CD4-positive, alpha-beta T cell treated with Interleukin-2 at 100 ng/mL for 4 hours (primary cell): ENCODE measurements at regions not wholly inside any gene's neighbourhood (a gene's known extent, or its start where the extent isn't known, plus 50 kb on each side); places are given as distances from the start of the nearest gene placed in this dataset.

ENCODE experiments used
- DNase-seq: peaks from one replicate; pipeline ENCODE4 v3.0.0-alpha.2; 2020; ENCODE audit warnings: low spot score

DNA sequence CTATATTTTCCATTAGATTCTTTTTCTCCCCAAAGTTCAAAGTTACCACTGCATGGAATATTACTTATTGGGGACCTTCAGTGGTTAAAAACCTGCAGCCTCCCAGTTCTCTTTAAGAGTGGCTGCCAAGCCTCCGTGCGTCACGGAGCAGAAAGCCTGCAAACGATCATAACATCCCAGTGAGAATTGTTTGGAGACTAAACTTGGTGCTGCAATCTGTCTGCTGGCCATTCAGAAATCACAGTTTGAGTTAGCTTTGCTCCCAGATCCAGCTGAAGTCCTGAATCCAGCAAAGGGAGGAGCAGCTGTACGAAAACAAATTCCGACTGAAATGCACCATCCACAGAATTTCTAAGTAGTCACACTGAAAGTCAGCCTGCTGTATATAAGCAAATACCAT, 213.5 kb upstream of the PDE10A start:
- DNase-seq = no peak

DNA sequence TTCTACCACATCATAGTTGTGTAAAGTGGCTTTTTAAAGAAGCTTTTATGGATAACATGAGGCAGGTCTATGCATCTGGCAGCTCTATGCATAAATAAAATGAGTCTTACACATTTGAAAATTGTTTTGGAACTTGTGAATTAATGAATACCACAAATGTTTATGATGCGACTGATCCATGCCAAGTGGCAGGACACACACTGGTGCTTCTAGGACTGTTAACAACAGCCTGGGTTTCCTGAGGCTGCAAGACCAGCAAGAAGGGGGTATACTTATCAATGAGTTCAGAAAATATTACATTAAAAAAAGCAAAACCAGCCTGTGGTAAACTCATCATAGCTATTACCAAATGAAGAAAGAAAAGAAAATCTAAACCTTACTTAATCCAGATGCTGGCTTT, 212.9 kb upstream of the PDE10A start:
- no peak for DNase-seq

DNA sequence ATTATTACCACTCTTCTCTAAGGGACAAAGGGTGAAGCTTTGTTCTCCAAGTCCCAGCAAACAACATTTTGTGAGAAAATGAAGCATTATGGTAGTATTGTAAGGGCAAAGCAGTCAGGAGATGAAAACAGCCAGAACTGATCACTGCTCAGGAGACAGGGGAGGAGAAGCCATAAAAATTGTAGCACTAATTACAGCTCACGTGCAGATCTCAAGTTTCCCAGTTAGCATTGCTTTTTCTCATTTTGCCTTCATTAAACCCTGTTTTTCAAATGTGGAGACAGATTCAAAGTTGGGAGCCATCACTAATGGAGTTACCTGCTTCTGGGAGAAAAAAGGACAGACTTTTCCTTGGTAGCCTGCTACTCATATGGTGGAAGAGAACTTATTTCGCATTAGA, 210.9 kb upstream of the PDE10A start:
- no peak for DNase-seq

DNA sequence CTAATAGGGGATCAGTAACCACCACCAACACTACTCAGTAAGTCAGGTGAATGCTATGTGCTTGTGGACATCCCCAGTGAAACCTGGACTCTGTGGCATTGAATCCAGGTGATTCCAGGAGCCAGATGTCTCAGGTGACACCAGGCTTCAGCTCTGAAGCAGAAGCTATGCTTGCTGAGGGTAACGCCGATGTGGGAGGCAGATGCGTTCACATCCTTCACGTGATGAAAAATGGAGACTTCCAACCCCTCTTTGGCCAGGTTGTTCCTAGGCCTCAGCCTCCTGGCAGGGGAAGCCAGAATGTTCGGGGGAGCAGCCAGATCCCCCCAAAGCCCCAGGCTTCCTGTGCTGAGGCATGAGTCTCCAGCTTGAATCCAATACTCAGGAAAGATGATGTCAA, 209.8 kb upstream of the PDE10A start:
- no peak for DNase-seq

DNA sequence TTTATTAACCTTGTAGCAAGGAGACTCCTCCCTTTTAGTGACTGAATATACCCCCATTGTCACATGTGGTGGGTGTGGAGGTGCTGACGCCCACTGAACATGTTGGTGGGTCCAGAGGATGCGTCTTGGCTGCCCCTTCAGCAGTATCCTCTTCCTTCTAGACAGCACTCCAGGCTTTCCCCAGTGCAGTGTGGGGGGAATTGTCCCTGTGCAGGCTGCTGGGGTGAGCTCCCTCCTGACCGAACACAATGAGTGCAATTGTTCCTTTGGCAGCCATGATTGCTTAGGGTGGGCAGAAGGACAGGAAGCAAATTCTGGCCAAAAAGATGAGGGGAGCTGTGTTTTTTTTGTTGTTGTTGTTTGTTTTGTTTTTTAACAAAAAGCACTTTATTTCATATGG, 209.3 kb upstream of the PDE10A start:
- no peak for DNase-seq

DNA sequence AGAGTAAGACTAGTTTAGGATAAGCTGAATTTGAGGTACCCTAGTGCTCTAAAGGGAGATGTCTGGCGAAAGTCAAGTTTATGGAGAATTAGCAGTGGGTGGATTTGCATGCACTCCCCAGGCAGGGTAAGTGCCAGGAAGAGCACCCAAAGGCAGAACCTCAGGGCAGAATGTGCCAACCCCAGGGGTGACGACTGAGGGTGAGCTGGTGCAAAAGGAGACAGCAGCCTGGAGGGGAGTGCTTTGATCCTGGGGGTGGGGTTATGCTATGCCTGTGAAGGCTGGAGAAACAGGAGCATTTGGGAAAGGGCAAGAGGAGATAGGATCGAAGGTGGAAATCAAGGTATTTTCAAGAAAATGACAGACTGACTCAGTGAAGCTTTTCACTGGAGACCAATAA, 208.5 kb upstream of the PDE10A start:
- no peak for DNase-seq

DNA sequence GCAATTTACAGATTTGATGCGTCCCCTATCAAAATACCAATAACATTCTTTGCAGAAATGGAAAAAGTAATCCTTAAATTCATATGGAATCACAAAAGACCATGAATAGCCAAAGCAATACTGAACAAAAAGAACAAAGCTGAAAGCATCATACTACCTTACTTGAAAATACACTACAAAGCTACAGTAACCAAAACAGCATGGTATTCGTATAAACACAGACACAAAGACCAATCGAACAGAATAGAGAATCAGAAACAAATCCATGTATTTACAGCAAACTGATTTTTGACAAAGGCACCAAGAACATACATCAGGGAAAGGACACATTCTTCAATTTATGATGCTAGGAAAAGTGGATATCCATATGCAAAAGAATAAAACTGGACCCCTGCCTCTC, 206.5 kb upstream of the PDE10A start:
- no peak for DNase-seq

DNA sequence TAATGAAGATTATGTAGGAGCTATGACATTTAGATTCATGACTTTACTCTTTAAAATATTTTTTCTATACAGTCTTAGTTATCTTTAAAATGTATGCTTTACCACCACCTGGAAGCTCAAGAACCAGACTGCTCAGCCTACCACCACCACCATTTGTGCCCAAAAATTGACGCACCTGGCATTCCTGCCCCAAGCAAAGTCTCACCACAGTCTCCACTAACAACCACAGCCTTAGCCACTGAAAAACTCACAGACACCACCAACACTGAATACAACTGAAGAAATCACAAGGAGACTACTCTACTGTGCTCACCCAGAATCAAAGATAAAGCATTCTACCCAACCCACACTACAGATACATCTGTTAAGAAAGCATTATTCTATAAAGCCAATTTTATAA, 201.9 kb upstream of the PDE10A start:
- no peak for DNase-seq

DNA sequence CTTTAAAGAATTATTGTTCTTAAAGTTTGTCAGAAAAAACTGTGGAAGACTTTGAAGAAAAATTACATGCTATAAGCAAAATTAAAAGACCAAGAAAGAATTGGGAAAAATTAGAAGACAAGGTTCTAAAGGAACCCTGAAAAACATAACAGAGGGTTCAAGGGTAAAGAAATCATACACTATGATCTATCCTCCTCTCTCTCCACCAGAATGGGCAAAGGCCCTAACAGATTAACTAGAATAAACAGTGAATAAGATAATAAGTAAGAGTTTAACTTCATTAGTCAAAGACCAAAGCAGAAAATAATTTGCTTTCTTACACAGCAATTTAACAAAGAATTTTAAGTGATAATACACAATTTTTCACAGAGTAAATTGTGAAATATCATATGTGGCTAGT, 201.2 kb upstream of the PDE10A start:
- DNase-seq = no peak

DNA sequence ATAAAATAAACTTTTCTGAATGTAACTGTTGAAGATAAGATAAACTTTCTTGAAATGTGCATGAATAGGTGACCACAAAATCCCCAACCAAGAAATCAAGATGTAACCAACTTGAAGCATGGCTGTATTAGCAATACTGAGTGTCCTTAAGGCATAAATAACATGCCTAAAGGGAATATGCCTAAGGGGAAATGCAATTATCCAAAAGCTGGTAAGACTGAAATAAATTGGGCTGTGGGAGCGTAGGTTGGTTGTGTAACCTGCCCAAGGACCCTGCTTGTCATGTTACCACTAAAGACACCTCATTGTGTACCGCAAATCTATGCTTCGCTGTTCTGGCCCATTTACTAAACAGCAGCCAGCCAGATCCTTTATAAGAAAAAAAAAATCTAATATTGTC, 200.8 kb upstream of the PDE10A start:
- no peak for DNase-seq

DNA sequence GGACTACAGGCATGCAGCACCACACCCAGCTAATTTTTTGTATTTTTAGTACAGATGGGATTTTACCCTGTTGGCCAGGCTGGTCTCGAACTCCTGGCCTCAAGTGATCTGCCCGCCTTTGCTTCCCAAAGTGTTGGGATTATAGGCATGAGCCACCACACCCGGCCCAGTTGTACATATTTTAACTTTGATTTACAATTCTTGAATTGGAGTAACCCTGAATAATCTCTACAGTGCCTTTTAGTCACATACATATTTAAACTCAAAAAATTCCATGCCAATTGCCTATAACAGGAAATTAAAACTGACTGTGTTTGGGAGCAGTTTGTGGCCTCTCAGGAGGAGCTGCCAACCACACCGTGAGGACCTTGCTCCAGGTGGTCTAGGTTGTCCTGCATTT, 199.8 kb upstream of the PDE10A start:
- DNase-seq = no peak

DNA sequence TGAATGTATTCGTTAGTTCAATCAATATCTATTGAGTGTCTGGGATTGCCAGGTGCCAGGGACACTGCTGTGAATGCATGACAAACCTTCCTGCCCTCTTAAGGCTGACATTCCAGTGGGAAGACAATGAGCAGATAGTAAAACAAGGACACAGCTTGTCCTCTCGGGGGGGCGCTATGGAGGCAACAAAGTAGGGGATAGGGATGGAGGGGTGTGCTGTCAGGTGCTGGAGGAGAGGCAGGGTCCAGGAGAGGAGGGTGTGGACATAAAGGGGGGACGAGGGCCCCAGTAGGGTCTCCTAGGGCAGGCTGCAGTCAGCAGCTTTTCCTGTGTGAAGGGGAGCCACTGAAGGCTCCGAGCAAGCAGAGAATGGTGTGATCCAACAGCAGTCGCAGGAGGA, 198.2 kb upstream of the PDE10A start:
- no peak for DNase-seq

DNA sequence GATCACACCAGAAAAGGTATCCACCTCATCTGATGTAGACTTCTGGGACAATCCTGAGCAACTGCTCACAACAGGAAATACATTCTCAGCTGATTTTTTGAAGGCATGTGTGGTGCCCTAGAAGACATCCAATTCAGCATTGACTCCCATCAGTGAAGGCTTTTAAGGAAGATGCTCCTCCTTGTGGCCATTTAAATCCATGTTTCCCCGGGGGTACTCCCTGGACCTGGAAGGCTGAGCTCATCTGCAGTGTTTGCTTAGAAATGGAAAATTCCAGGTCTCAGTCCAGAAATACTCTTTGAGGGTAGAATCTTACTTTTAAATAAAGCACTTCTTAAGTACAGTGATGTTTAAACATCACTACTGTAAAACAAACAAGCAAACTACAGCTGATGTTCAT, 195.5 kb upstream of the PDE10A start:
- no peak for DNase-seq

DNA sequence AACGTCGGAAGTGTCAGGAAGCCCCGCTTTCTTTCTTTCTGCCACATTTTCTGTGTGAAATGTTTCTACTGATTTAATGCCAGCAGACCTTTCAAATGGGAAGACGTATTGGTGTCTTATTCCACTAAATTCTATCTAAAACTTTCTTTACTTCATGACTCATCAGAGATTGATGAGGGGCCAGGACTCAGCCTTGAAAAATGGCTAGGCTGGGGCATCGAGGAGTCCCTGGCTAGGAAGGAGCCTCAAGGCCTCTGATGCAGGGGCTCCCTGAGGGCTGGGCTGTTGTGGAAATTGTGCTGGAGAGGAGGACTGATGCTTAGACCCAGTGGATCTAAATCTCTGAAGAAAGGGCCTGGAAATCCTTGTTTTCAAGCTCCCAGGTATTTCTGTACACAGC, 192.8 kb upstream of the PDE10A start:
- no peak for DNase-seq

DNA sequence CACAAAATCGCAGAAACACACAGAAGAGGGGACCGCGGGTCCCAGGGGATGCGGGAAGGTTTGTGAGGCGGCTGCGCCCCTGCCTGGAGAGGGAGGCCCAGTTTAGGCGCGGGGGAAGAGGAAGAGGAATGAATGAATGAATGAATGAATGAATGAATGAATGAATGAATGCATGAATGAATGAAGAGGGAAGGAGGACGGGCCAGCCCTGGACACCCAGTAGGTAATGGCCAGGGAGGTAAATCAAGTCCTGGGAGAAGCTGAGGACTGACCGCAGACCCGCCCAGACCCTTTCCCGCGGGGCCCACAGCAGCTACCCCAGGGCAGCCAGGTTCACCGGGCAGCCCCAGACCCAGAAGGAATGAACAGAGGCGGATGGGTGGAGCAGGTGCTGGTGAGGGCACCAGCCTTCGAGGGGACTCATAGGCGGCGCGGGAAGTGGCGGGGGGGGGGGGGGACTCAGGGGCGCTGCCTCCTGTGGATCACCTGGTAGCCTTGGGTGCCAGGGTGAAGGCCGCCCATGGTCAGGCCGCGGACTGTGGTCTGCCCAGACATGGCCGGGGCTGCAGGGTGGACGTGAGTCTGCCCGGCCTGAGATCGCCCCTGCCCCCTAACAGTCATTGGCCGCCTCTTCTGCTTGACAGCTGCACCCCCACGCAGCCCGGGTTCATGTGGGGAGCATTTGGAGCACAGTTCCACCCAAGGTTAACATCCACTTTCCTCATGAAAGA, 192.0 kb upstream of the PDE10A start:
- no peak for DNase-seq

DNA sequence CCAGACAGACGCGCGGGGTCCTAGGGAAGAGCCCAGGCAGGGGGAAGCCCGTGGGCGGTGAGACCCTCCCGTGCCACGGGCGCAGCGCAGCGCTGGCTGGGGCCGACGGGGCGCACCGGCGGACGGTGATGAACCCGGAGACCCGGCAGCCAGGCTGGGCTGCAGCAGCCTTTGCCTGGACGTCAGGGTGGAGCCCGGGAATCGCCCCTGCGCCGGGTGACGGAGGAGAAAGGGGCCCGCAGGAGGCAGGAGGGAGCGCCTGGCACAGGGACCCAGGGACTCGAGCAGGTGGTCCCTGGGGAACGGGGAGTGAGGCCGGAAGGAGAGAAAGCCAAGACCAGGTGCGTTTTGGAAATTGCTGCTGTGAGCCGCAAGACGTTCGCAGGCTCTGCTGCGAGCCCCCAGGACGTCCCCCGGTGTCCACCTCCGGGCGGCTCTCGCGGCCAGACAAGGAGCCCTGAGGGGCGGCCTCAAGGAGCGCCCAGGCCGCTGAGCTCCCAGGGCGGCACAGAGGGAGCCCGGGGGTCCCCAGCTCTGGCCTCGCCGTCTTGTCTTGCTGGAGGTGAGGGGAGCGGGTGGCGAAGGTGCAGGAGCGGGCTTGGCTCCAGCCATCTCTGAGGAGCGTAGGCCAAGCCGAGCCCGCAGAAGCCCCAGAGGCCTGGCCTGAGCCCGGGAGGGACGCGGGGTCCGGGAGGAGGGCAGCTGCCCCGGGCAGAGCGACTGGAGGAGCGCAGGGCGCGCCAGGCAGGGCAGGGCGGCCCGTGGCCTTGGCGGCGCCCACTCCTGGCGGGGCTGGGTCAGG, 191.2 kb upstream of the PDE10A start:
- DNase-seq = no peak

DNA sequence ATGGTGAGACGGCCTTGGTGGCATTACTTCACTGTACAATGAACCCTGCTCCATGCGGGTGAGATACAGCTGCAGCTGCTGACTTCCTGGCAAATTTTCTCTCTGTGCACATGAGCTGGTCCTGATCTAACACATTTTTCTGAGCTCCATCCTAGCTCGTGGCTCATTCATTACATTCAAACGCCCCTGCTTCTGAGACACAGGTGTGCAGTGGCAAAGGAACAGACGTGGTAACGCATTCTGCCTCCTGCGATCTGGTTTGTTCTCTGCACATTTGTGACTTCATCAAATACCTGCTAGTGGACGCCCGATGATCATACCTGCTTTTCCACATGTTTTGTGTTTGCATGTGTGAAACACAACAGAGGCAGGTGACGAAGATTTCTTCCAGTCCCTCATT, 189.6 kb upstream of the PDE10A start:
- DNase-seq = no peak

DNA sequence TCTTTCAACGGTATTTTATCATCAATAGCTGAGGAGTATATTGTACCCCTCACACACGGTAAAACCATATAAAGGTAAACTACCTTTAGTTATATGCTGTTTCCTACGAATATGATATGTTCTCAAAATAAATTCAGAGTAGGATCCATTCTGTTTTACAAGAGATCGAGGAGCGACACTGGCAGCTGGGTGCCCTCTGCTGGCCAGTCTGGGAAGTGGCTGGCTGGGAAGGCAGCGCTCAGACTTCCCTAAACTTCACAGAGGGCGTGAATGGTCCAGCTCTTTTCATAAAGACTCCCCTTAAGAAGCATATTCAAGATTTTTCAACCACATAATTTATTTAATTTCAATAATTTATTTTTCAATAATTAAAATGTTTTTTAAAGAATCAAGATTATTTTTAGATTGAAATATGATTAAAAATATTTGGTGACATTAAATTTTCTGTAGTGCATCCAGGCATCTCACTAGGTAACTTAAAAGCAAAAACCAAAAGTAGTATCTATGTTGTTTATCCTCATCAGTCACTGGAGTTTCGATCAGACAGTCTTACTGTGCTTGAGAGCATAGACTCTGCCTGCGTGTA, 187.5 kb upstream of the PDE10A start:
- peak; percentile 57 for DNase-seq

DNA sequence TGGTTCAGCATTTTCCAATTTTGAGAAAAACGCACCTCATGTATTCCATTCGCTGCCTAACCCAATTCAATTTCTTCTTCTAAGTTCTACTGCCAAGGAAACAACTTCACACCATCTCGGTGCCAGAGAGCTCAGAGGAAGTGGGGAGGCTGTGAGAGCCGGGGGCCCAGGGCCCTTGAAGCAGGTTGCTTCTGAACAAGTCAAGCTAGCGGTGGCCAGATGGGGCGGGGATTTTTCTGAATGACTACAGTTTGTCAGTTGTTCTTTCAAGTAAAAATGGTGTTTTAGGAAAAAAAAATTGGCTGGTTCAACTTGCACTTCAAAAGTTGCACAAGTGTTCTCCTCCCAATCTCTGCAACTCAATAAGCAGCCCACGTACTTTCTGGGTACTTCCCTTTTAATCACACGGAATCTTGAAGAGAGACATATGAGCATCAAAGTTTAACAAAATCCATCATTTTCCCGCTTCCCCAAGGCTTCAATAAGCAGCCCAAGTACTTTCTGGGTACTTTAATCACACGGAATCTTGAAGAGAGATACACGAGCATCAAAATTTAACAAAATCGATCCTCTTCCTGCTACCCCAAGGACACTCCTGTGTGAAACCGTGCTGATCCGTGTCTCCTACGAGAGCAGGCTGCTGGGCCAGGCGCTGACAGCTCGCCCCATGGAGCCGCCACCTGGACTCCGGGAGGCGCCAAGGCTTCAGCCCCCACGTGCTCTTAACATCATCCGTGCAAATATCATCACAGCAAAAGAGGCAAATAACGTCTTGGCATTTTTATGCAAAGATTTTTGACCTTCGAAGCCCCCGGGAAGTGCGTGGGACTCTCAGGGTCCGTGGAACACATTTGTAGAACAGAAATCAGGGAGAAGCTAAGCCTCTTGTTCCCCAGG, 186.7 kb upstream of the PDE10A start:
- no peak for DNase-seq

DNA sequence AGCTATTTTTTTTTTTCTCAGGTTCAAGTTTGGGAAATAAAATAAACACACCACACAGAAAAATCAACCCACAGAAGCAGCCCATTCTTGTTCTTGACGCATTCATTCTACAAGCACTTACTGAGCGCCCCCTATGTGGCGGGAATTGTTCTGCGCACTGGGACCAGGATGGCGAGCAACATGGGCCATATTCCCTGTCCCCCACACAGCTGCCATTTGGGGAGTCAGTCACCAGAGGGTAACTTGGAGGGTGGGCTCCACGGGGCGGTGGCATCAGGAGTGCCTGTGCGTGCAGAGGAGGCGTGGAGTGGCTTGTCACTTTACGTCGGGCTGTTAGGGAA, 185.0 kb upstream of the PDE10A start:
- no peak for DNase-seq

DNA sequence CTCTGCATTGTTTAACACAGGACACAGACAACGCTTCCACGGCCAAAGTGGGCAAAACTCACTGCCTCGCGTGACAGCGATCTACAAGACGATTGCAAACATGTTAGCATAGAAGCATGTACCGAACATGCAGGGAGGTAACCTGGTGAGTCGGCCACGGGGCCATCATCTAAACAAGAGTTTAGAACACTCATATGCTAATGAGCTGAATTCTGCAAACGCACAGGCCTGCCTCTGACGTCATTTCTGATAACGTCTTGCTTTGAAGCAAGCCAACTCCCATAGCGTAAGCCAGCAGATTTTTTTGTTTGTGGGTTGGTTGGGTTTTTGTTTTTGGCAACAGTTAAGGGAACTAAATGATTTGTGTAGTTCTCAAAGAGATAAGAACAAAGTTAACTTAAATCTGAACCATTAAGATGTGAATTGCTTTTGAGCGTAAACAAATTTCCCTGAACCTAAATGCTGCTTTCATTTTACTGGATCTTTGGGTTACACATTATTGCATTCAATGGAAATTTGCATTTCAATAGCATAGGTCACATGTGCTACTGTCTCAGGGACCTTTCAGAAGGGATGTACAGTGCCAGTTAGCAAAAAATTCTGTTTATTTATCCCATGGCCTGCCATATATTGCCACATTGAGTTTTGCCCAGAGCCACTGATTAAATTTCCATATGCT, 184.5 kb upstream of the PDE10A start:
- no peak for DNase-seq
